Suppressor macrophage treated with lipopolysaccharide for 1 hour (primary cell): ENCODE measurements at regions not wholly inside any gene's neighbourhood (a gene's known extent, or its start where the extent isn't known, plus 50 kb on each side); places are given as distances from the start of the nearest gene placed in this dataset.

Experiments
- DNase-seq, 3 donors: peaks; one replicate each; pipeline ENCODE4 v3.0.0-alpha.2; 2020 to 2022

GRCh38 chr2:107242811-107243210 is 356.8 kb upstream of the ST6GAL2 start:
- DNase-seq = no peak

- no peak for DNase-seq
Measured at GRCh38 chr2:107248932-107249331, 363.0 kb upstream of the ST6GAL2 start.

- no peak for DNase-seq
Measured at GRCh38 chr2:107255744-107256143, 369.8 kb upstream of the ST6GAL2 start.

- no peak for DNase-seq
Measured at GRCh38 chr2:107258531-107259407, 372.8 kb upstream of the ST6GAL2 start.

- no peak for DNase-seq
Measured at GRCh38 chr2:107259408-107260195, 373.6 kb upstream of the ST6GAL2 start.

GRCh38 chr2:107263628-107264027 is 377.7 kb upstream of the ST6GAL2 start:
- DNase-seq = no peak

GRCh38 chr2:107264184-107264583 is 378.2 kb upstream of the ST6GAL2 start:
- no peak for DNase-seq

- DNase-seq = no peak
Measured at GRCh38 chr2:107266555-107266954, 380.6 kb upstream of the ST6GAL2 start.

- DNase-seq = no peak
Measured at GRCh38 chr2:107267086-107267485, 381.1 kb upstream of the ST6GAL2 start.

- no peak for DNase-seq
Measured at GRCh38 chr2:107276034-107276433, 390.1 kb upstream of the ST6GAL2 start.

GRCh38 chr2:107278672-107279071 is 392.7 kb upstream of the ST6GAL2 start:
- DNase-seq = no peak

- no peak for DNase-seq
Measured at GRCh38 chr2:107281637-107282036, 395.7 kb upstream of the ST6GAL2 start.

GRCh38 chr2:107282135-107282534 is 396.2 kb upstream of the ST6GAL2 start:
- no peak for DNase-seq

- no peak for DNase-seq
Measured at GRCh38 chr2:107285621-107286299, 399.8 kb upstream of the ST6GAL2 start.

GRCh38 chr2:107290041-107290440 is 404.1 kb upstream of the ST6GAL2 start:
- no peak for DNase-seq

GRCh38 chr2:107303964-107304363 is 418.0 kb upstream of the ST6GAL2 start:
- peak in 1 of 3 donors; percentile 0 for DNase-seq

GRCh38 chr2:107305966-107306365 is 420.0 kb upstream of the ST6GAL2 start:
- DNase-seq = no peak

GRCh38 chr2:107306881-107307280 is 420.9 kb upstream of the ST6GAL2 start:
- no peak for DNase-seq

GRCh38 chr2:107308835-107309234 is 422.9 kb upstream of the ST6GAL2 start:
- DNase-seq = no peak

GRCh38 chr2:107312240-107312639 is 426.3 kb upstream of the ST6GAL2 start:
- DNase-seq = no peak

- no peak for DNase-seq
Measured at GRCh38 chr2:107313316-107313715, 427.3 kb upstream of the ST6GAL2 start.

GRCh38 chr2:107320881-107321280 is 434.9 kb upstream of the ST6GAL2 start:
- DNase-seq = no peak

GRCh38 chr2:107322416-107322815 is 436.4 kb upstream of the ST6GAL2 start:
- DNase-seq = no peak
